T-cell (primary cell): ENCODE measurements at regions not wholly inside any gene's neighbourhood (a gene's known extent, or its start where the extent isn't known, plus 50 kb on each side); places are given as distances from the start of the nearest gene placed in this dataset.
A peak's percentile ranks its signal among the peaks of the same experiment; 100 is the strongest.
"Not testable (repeated sequence)": the region's sequence is repeated elsewhere in the genome, so short reads cannot be mapped to it uniquely, and the experiment has no call there.

Source experiments
- ATAC-seq, 4 experiments: fragments of 200-7000 bp in 3 of 4; fragments of 150-1000 bp in 1 of 4; cut with Tn5 transposase; replicated peaks in 1 of 4; 1 replicate in 3 of 4; 2 replicates in 1 of 4; pipeline ENCODE4 v1.10.0; 2021; ENCODE audit warnings: moderate library complexity in 3 of 4, mild to moderate bottlenecking in 2 of 4, moderate number of reproducible peaks in 1 of 4
- CTCF ChIA-PET, 2 donors: fragments of 300-600 bp; sonication (Branson Sonifier 250); formaldehyde crosslinking; loops; one replicate each; lab custom pipeline; 2022; ENCODE audit warnings: antibody characterized with exemption in 2 of 2; lab: Charles Lee
- POLR2A ChIA-PET, 2 donors: fragments of 300-600 bp; sonication (Branson Sonifier 250); formaldehyde crosslinking; loops; one replicate each; lab custom pipeline; 2022; ENCODE audit warnings: antibody characterized with exemption in 2 of 2; lab: Charles Lee
- DNase-seq, 35 experiments: peaks; one replicate each; pipeline versions ENCODE4 v3.0.0 to v3.0.0-alpha.2; 2013 to 2023
- H3K27ac ChIP-seq: one replicate; pipeline ENCODE4 v1.5.1; 2013; ENCODE audit warnings: low read length
- H3K27me3 ChIP-seq, 2 experiments: replicated peaks in 1 of 2; 1 replicate in 1 of 2; 2 replicates in 1 of 2; pipeline versions ENCODE4 v1.6.1 to v1.7.0; 2013; ENCODE audit warnings: low read length in 1 of 2, mixed read lengths in 1 of 2; ENCODE audit not compliant: control insufficient read depth in 2 of 2, insufficient read depth in 2 of 2; ENCODE audit errors: extremely low read depth in 1 of 2
- H3K36me3 ChIP-seq, 2 donors: 1 replicate in 1 of 2; 2 replicates in 1 of 2; pipeline versions ENCODE4 v1.6.1 to v1.7.0; 2013; ENCODE audit warnings: low read length in 1 of 2; ENCODE audit not compliant: control insufficient read depth in 2 of 2, insufficient read depth in 1 of 2; ENCODE audit errors: extremely low read depth in 1 of 2
- H3K4me1 ChIP-seq, 2 experiments: 1 replicate in 1 of 2; 2 replicates in 1 of 2; pipeline versions ENCODE4 v1.6.1 to v1.7.0; 2013; ENCODE audit warnings: low read length in 2 of 2, mixed read lengths in 1 of 2; ENCODE audit not compliant: insufficient read depth in 2 of 2, control insufficient read depth in 1 of 2; ENCODE audit errors: extremely low read depth in 1 of 2
- H3K4me3 ChIP-seq, 2 donors: 1 replicate in 1 of 2; 2 replicates in 1 of 2; pipeline versions ENCODE4 v1.5.1 to v1.7.0; 2013; ENCODE audit warnings: mild to moderate bottlenecking in 2 of 2, low read length in 1 of 2, moderate library complexity in 1 of 2; ENCODE audit not compliant: control insufficient read depth in 1 of 2; ENCODE audit errors: extremely low read depth in 1 of 2
- H3K9me3 ChIP-seq: 2 replicates; pipeline ENCODE4 v1.7.0; 2013
- H3K27ac Mint-ChIP-seq, 2 donors: one replicate each; pipeline ENCODE4 v1.8.0; 2020 to 2021; ENCODE audit warnings: mild to moderate bottlenecking in 2 of 2, mixed read lengths in 2 of 2
- H3K27me3 Mint-ChIP-seq, 2 donors: one replicate each; pipeline ENCODE4 v1.8.0; 2021 to 2022; ENCODE audit warnings: mixed read lengths in 2 of 2
- H3K36me3 Mint-ChIP-seq: one replicate; pipeline ENCODE4 v1.8.0; 2021; ENCODE audit warnings: mixed read lengths
- H3K4me1 Mint-ChIP-seq, 3 donors: one replicate each; pipeline ENCODE4 v1.8.0; 2020 to 2022; ENCODE audit warnings: mixed read lengths in 3 of 3, mild to moderate bottlenecking in 1 of 3
- H3K4me3 Mint-ChIP-seq, 3 donors: one replicate each; pipeline ENCODE4 v1.8.0; 2020 to 2022; ENCODE audit warnings: mild to moderate bottlenecking in 3 of 3, mixed read lengths in 3 of 3, moderate library complexity in 3 of 3
- H3K9me3 Mint-ChIP-seq, 3 donors: one replicate each; pipeline ENCODE4 v1.8.0; 2020 to 2022; ENCODE audit warnings: mixed read lengths in 3 of 3
- WGBS: methylation state at CpG from one replicate; pipeline ENCODE4 v1.1.5; 2013; ENCODE audit warnings: missing lambda C conversion rate; ENCODE audit not compliant: insufficient coverage; 5-methylcytosine and 5-hydroxymethylcytosine counted together

DNA sequence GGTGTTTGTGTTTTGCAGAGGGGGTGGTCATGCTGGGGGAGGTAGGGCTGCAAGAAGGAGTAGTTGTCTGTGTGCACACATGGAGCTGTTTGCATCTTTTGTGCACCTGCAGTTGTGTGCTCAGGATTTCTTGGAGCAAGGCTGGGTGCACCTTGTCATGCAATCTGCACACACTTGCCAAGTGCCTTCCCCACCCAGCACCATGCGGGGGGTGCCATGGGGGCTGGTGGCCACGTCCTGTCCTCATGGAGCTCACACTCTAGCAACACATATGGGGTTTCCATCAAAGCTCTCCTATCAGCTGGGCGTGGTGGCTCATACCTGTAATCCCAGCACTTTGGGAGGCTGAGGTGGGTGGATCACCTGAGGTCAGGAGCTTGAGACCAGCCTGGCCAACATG, 111.6 kb downstream of the CRLF3 start:
- H3K36me3 Mint-ChIP-seq, H3K9me3 Mint-ChIP-seq, ATAC-seq, H3K9me3 ChIP-seq, H3K27ac ChIP-seq, H3K36me3 ChIP-seq, DNase-seq, H3K4me3 ChIP-seq, H3K4me3 Mint-ChIP-seq, H3K27ac Mint-ChIP-seq, POLR2A ChIA-PET, H3K27me3 Mint-ChIP-seq: not testable (repeated sequence)
- no CpG with 5 or more reads among the region's 3 CpGs for WGBS
- Histone ChIP-seq H3K4me1 (peaks cover 0 to 14% of the 10 kb centered on the region in 2 experiments), H3K27me3 (peaks cover 0 to 12% of the 10 kb centered on the region in 2 experiments)
- H3K4me1 Mint-ChIP-seq, result peaks cover 11 to 21% (median 15%) of the 10 kb centered on the region in 3 donors
- CTCF ChIA-PET, result interaction anchor here in 1 of 2 donors (0.7 kb wide), 1 partner anchor 81 kb away, joined by 3 read pairs; no protein-coding TSS in a partner anchor

DNA sequence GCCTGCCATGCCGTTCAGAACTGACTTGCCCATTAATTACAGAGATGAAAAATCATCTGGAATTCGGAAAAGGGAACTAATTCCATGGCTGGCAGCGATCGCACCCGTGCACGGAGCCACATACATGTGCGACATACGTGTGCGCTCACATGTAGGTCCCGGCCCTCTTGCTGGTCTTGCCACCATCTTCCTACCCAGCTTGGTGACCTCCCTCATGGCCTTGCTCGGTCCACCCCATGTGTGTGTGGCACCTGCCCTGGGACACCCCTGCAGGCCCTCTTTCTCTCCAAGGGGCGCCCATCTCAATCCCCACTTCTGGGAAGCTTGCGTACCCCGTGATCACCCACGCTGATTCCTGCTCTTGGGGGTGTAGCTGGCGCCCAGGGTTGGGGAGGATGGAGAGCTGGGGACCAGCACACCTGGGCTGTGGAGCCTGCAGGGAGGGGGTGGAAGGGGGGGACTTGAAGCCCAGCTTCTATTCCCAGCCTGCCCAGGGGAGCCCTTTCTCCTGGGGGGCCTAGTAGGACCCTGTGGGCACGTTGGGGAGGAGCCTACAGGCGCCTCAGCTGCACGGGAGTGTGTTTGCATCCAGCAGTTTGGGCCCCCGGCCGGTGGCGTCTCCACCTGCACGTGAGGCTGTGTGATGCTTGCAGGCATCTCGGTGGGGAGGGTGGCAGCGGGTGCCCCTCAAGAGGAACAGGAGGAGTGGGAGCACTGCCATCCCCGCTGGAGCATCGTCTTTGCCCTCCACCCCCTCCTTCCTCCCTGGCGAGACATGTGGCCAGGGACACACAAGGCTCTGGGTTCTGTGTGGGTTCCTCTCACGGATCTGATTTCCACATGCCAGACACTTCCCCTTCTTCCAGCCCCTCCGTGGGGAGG, 112.6 kb downstream of the CRLF3 start:
- peaks cover 0 to 14% of the 10 kb centered on the region in 2 experiments for H3K27me3 ChIP-seq
- WGBS, result 69% methylated on average over 14 of the region's 30 CpGs
- H3K27ac Mint-ChIP-seq, H3K36me3 Mint-ChIP-seq, H3K27ac ChIP-seq, DNase-seq, ATAC-seq, CTCF ChIA-PET, H3K27me3 Mint-ChIP-seq, H3K4me3 ChIP-seq, H3K36me3 ChIP-seq, H3K9me3 Mint-ChIP-seq, H3K9me3 ChIP-seq: not testable (repeated sequence)
- POLR2A ChIA-PET, result interaction anchor here in 1 of 2 donors (0.7 kb wide), 1 partner anchor 81 kb away, joined by 3 read pairs; no protein-coding TSS in a partner anchor
- H3K4me3 Mint-ChIP-seq, result peak overlapping the region; percentile 74 to 85 (median 85)
- peaks cover 18 to 30% (median 25%) of the 10 kb centered on the region in 3 donors for H3K4me1 Mint-ChIP-seq
- H3K4me1 ChIP-seq, result peaks cover 0 to 20% of the 10 kb centered on the region in 2 experiments

DNA sequence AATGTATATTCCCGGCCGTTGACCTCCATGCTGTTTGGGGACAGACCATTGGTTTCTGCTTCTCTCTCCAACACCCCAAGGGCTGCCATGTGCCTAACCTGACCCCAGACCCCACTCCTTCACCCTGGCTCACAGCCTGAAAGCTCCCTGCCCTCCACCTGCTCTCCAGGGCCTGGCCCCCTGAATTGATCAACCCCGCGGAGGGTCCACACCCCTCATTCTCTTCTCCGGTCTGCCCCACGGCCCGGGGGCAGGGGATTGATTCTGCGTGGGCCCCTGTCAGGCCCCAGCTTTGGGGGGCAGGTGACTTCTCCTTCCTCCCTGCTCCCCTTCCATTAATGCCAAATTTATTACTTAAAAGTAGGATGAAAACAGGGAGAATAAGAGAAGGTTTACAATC, 113.3 kb downstream of the CRLF3 start:
- H3K9me3 ChIP-seq, H3K9me3 Mint-ChIP-seq, H3K27me3 Mint-ChIP-seq, H3K36me3 Mint-ChIP-seq, H3K36me3 ChIP-seq, DNase-seq, H3K27ac Mint-ChIP-seq, CTCF ChIA-PET, H3K4me3 ChIP-seq, H3K27ac ChIP-seq, ATAC-seq: not testable (repeated sequence)
- peak overlapping the region; percentile 74 to 85 (median 85) for H3K4me3 Mint-ChIP-seq
- POLR2A ChIA-PET, result interaction anchor here in 1 of 2 donors (0.7 kb wide), 1 partner anchor 81 kb away, joined by 3 read pairs; no protein-coding TSS in a partner anchor
- WGBS, result no CpG with 5 or more reads among the region's 8 CpGs
- H3K4me1 ChIP-seq, result peaks cover 2 to 24% of the 10 kb centered on the region in 2 experiments
- peaks cover 25 to 37% (median 29%) of the 10 kb centered on the region in 3 donors for H3K4me1 Mint-ChIP-seq
- peaks cover 0 to 14% of the 10 kb centered on the region in 2 experiments for H3K27me3 ChIP-seq

DNA sequence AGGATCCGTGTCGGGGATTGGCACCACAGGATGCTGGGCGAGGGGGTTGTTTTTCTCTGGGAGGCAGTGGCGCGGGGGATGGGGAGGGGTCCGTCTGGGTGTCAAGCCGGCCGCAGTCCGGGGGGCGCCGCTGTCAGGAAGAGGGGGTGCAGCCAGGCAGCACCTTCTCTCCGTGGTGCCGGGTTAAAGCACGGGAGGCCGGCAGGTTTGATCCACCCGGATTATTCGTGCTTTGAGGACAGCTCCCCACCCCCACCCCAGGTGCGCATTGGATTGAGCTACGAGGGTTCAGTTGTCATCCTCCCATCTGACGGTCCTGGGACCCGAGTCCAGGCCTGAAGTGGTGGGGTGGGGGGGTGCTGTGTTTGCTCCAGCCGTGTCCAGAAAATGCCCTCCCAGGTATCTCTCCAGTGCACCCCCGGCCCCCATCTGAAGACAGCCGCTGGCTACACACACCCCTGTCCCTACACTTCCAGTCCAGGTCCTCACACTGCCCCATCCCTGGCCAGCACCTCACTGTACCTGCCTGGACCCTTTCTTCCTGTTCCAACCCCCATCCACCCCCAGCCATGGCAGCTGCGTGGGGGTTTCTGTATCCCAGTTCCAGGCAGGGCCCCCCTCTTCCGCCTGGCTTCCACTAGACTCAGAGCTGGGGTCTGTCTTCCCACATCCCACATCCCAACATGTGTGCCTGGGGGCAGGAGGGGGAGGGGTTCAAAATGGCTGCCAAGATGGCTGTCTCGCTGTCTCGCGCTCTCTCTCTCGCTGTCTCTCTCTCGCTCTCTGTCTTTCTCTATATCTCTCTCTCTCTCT, 114.0 kb downstream of the CRLF3 start:
- Mint-ChIP-seq H3K4me1 (peaks cover 31 to 41% (median 35%) of the 10 kb centered on the region in 3 donors), H3K4me3 (peak overlapping the region; percentile 74 to 85 (median 85))
- H3K9me3 ChIP-seq, POLR2A ChIA-PET, H3K27ac ChIP-seq, H3K36me3 ChIP-seq, H3K36me3 Mint-ChIP-seq, H3K9me3 Mint-ChIP-seq, H3K27me3 Mint-ChIP-seq, DNase-seq, ATAC-seq, CTCF ChIA-PET, H3K27ac Mint-ChIP-seq: not testable (repeated sequence)
- Histone ChIP-seq H3K27me3 (peaks cover 0 to 17% of the 10 kb centered on the region in 2 experiments), H3K4me3 (peak overlapping the region in 1 of 2 donors; percentile 37), H3K4me1 (peaks cover 2 to 25% of the 10 kb centered on the region in 2 experiments)
- 43% methylated on average over 7 of the region's 31 CpGs for WGBS

DNA sequence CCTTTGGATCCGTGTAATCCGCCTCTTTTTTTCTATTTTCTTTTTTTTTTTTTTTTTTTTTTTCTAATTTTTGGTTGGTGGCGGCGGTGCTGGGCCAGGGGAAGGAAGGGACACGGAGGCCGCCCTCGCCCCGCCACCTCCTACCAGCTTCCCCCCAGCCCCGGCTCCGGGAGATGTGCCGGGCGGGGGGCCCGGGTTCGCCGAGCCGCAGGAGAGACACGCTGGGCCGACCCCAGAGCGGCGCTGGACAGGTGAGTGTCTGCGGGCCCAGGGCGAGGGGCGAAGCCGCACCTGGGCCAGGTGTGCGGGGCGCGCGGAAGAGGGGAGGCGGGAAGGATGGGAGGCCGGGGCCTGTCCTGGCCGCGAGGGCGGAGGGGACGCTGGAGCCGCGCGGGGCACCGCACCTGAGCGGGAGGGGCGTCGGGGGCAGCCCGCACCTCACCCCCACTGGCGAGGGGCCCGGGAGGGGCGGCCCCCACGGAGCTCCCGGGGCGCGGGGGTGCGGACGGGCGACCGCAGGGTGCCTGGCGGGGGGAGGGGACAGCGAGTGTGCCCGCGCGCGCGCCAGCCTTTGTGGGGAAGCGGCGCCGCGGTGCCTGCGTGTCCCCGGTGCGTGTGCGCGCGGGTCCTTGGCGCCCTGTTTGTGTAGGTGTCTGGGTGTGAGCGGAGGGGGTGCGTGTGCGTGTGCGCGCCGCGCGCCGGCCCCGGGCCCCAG, 114.8 kb downstream of the CRLF3 start:
- Histone ChIP-seq H3K4me1 (peaks cover 2 to 25% of the 10 kb centered on the region in 2 experiments), H3K4me3 (peak overlapping the region in 1 of 2 donors; percentile 37), H3K27me3 (peaks cover 0 to 17% of the 10 kb centered on the region in 2 experiments)
- H3K36me3 ChIP-seq, H3K27me3 Mint-ChIP-seq, POLR2A ChIA-PET, H3K9me3 Mint-ChIP-seq, H3K27ac Mint-ChIP-seq, H3K27ac ChIP-seq, H3K36me3 Mint-ChIP-seq, H3K9me3 ChIP-seq: not testable (repeated sequence)
- Mint-ChIP-seq H3K4me1 (peaks cover 32 to 39% (median 35%) of the 10 kb centered on the region in 3 donors), H3K4me3 (peak overlapping the region; percentile 74 to 85 (median 85))
- ATAC-seq (peak in 3 of 4 experiments; percentile 8 to 14 (median 13)), DNase-seq (peak in 20 of 35 experiments; percentile 10 to 55 (median 26))
- 0% methylated on average over 46 of the region's 81 CpGs for WGBS
- CTCF ChIA-PET, result interaction anchor here in 1 of 2 donors (0.6 kb wide), 1 partner anchor 328 kb away, joined by 3 read pairs; no protein-coding TSS in a partner anchor
